ENCODE measurements at regions not wholly inside any gene's neighbourhood (a gene's known extent, or its start where the extent isn't known, plus 50 kb on each side); places are given as distances from the start of the nearest gene placed in this dataset.

- no peak overlapping the region for H3K23ac ChIP-seq (ENCODE audit: insufficient read length, low read depth, low read length)
Observed at GRCh38 chr9:107613321-107613720, 123.8 kb upstream of the KLF4 start.

More at GRCh38 chr9:107613321-107613720, 123.8 kb upstream of the KLF4 start:
- H4K20me1 ChIP-seq (ENCODE audit: control insufficient read depth, insufficient read depth, insufficient read length): no peaks in the 10 kb centered on the region
- no peak overlapping the region for H2BK12ac ChIP-seq (ENCODE audit: insufficient read length, low read depth, low read length)
- H3K27ac ChIP-seq (ENCODE audit: insufficient read length, low read depth, low read length): no peak overlapping the region
- H4K91ac ChIP-seq (ENCODE audit: insufficient read length, low read depth, low read length): no peak overlapping the region
- Mint-ChIP-seq H3K27me3 (ENCODE audit: low read depth) (peaks cover 2% of the 10 kb centered on the region; the same call in 1 of the 2 replicates), H3K27ac (no peak overlapping the region), H3K4me3 (no peak overlapping the region), H3K9me3 (no peaks in the 10 kb centered on the region; a peak in 1 of 5 replicates), H3K36me3 (ENCODE audit: insufficient read depth in 1 of 3, low read depth in 3 of 3) (no peaks in the 10 kb centered on the region), H3K4me1 (no peaks in the 10 kb centered on the region; a peak in 1 of 4 replicates)
- H3K56ac ChIP-seq (ENCODE audit: insufficient read length, low read depth, low read length): no peak overlapping the region
- H3K27me3 ChIP-seq (ENCODE audit: insufficient read depth, low read length): no peaks in the 10 kb centered on the region
- H3K9me3 ChIP-seq (ENCODE audit: control insufficient read depth, low read depth, low read length): no peaks in the 10 kb centered on the region
- H3K4ac ChIP-seq (ENCODE audit: low read depth, low read length): no peak overlapping the region
- H2BK20ac ChIP-seq (ENCODE audit: low read depth, low read length, poor library complexity, severe bottlenecking): no peak overlapping the region
- H3K4me2 ChIP-seq (ENCODE audit: insufficient read depth, insufficient read length, low read length): no peak overlapping the region
- no peak overlapping the region for H2AK5ac ChIP-seq (ENCODE audit: insufficient read length, low read length)
- no peak overlapping the region for H2AFZ ChIP-seq (ENCODE audit: low read length)
- no peak overlapping the region for H3K9ac ChIP-seq (ENCODE audit: extremely low read depth, insufficient read length, low read length)
- H2BK15ac ChIP-seq (ENCODE audit: low read depth, low read length): no peak overlapping the region
- no peak overlapping the region for H3K18ac ChIP-seq (ENCODE audit: insufficient read length, low read depth, low read length)
- no peak overlapping the region for H2BK5ac ChIP-seq (ENCODE audit: insufficient read length, low read length)
- H3K79me2 ChIP-seq (ENCODE audit: insufficient read depth, low read length): no peaks in the 10 kb centered on the region
- H3T11ph ChIP-seq (ENCODE audit: low read length): no peak overlapping the region
- no peak overlapping the region for H4K5ac ChIP-seq (ENCODE audit: insufficient read length, low read depth, low read length)
- H3K4me1 ChIP-seq (ENCODE audit: insufficient read depth, low read length): no peaks in the 10 kb centered on the region
- no peak overlapping the region for H2BK120ac ChIP-seq (ENCODE audit: low read depth, low read length, poor library complexity, severe bottlenecking)
- no peaks in the 10 kb centered on the region for H3K79me1 ChIP-seq (ENCODE audit: insufficient read depth, low read depth, low read length, poor library complexity, severe bottlenecking)
- TF ChIP-seq CTCF (conservative IDR thresholded peaks at IDR 0.05): no peak
- H4K8ac ChIP-seq (replicated peaks; ENCODE audit: insufficient read length, low read depth, low read length): no peak overlapping the region
- no peaks in the 10 kb centered on the region for H3K23me2 ChIP-seq (ENCODE audit: insufficient read length, low read depth, low read length, poor library complexity, severe bottlenecking)
- no peak for DNase-seq
- no CpG with 5 or more reads among the region's 1 CpG for WGBS (ENCODE audit: extremely low coverage, insufficient read length, low lambda C conversion rate)
- no peak overlapping the region for H3K14ac ChIP-seq (ENCODE audit: insufficient read depth, low read length)
